Panc1 (cell line): ENCODE measurements at regions not wholly inside any gene's neighbourhood (a gene's known extent, or its start where the extent isn't known, plus 50 kb on each side); places are given as distances from the start of the nearest gene placed in this dataset.

ENCODE experiments used
- POLR2AphosphoS5 ChIP-seq: IDR thresholded peaks from 2 replicates; pipeline ENCODE4 v1.6.1; 2012; ENCODE audit warnings: mild to moderate bottlenecking, low read depth, low read length, moderate library complexity
- SIN3A ChIP-seq: IDR thresholded peaks from 2 replicates; pipeline ENCODE4 v1.6.1; 2012; ENCODE audit warnings: low read depth, mild to moderate bottlenecking, low read length, moderate library complexity, borderline replicate concordance; ENCODE audit not compliant: insufficient read depth
- TCF7L2 ChIP-seq: IDR thresholded peaks from 2 replicates; pipeline ENCODE4 v1.6.1; 2011; ENCODE audit warnings: mild to moderate bottlenecking, low read depth, low read length, inconsistent platforms
- TF ChIP-seq, protein P1 (sequence below): fragments of 450-650 bp; IDR thresholded peaks from 2 replicates; pipeline ENCODE4 v1.5.1; 2017; ENCODE audit warnings: mild to moderate bottlenecking
- TF ChIP-seq, protein P2 (sequence below), 2 experiments: IDR thresholded peaks; 2 replicates each; pipeline ENCODE4 v1.6.1; 2011 to 2012; ENCODE audit warnings: low read depth in 2 of 2, control low read depth in 1 of 2, low read length in 1 of 2, mild to moderate bottlenecking in 1 of 2, moderate library complexity in 1 of 2; ENCODE audit not compliant: insufficient read depth in 1 of 2

DNA sequence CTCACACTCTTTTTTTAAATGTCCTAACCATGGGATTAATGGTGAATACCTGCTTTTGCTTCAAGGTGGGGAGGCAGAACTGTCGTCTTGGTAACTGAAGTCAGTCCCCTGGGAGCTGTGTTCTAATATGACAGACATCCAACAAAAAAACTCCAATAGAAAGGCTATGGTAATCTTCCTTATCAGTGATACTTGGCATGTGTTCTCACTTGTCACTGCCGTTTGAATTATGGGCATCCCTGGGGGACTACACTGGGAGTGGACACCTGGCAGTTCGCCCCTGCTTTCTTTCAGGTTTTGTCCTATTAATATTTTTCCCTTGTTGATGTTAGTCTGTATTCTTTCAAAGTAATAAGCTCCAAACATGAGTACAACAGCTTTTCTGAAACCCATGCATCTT lies 252.6 kb downstream of the SLITRK5 start:
- no peak for TF ChIP-seq POLR2AphosphoS5
- TF ChIP-seq, protein P1, sequence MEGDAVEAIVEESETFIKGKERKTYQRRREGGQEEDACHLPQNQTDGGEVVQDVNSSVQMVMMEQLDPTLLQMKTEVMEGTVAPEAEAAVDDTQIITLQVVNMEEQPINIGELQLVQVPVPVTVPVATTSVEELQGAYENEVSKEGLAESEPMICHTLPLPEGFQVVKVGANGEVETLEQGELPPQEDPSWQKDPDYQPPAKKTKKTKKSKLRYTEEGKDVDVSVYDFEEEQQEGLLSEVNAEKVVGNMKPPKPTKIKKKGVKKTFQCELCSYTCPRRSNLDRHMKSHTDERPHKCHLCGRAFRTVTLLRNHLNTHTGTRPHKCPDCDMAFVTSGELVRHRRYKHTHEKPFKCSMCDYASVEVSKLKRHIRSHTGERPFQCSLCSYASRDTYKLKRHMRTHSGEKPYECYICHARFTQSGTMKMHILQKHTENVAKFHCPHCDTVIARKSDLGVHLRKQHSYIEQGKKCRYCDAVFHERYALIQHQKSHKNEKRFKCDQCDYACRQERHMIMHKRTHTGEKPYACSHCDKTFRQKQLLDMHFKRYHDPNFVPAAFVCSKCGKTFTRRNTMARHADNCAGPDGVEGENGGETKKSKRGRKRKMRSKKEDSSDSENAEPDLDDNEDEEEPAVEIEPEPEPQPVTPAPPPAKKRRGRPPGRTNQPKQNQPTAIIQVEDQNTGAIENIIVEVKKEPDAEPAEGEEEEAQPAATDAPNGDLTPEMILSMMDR, result no peak
- TF ChIP-seq SIN3A, result no peak
- TF ChIP-seq, protein P2, sequence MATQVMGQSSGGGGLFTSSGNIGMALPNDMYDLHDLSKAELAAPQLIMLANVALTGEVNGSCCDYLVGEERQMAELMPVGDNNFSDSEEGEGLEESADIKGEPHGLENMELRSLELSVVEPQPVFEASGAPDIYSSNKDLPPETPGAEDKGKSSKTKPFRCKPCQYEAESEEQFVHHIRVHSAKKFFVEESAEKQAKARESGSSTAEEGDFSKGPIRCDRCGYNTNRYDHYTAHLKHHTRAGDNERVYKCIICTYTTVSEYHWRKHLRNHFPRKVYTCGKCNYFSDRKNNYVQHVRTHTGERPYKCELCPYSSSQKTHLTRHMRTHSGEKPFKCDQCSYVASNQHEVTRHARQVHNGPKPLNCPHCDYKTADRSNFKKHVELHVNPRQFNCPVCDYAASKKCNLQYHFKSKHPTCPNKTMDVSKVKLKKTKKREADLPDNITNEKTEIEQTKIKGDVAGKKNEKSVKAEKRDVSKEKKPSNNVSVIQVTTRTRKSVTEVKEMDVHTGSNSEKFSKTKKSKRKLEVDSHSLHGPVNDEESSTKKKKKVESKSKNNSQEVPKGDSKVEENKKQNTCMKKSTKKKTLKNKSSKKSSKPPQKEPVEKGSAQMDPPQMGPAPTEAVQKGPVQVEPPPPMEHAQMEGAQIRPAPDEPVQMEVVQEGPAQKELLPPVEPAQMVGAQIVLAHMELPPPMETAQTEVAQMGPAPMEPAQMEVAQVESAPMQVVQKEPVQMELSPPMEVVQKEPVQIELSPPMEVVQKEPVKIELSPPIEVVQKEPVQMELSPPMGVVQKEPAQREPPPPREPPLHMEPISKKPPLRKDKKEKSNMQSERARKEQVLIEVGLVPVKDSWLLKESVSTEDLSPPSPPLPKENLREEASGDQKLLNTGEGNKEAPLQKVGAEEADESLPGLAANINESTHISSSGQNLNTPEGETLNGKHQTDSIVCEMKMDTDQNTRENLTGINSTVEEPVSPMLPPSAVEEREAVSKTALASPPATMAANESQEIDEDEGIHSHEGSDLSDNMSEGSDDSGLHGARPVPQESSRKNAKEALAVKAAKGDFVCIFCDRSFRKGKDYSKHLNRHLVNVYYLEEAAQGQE (IDR thresholded peaks at IDR 0.05; ENCODE audit: insufficient read depth in 1 of 2, low read depth in 2 of 2, low read length in 1 of 2), result no peak
- no peak for TF ChIP-seq TCF7L2
